Liver (tissue), 7 donors: ENCODE measurements at regions not wholly inside any gene's neighbourhood (a gene's known extent, or its start where the extent isn't known, plus 50 kb on each side); places are given as distances from the start of the nearest gene placed in this dataset.

Experiments used
- DNase-seq: peaks from one replicate; pipeline ENCODE4 v3.0.0-alpha.2; 2017; ENCODE audit warnings: low spot score
- H3K27ac ChIP-seq, 2 donors: one replicate each; pipeline ENCODE4 v1.7.0; 2013; ENCODE audit warnings: inconsistent platforms in 2 of 2, low read length in 2 of 2, control low read depth in 1 of 2, low read depth in 1 of 2, mild to moderate bottlenecking in 1 of 2
- H3K27me3 ChIP-seq, 4 donors: one replicate each; pipeline versions ENCODE4 v1.6.1 to v1.7.0; 2013; ENCODE audit warnings: low read length in 3 of 4, inconsistent platforms in 1 of 4, mild to moderate bottlenecking in 1 of 4, moderate library complexity in 1 of 4; ENCODE audit not compliant: control insufficient read depth in 4 of 4, insufficient read depth in 4 of 4
- H3K36me3 ChIP-seq, 4 donors: one replicate each; pipeline versions ENCODE4 v1.6.1 to v1.7.0; 2013; ENCODE audit warnings: low read length in 3 of 4, mild to moderate bottlenecking in 3 of 4, low read depth in 1 of 4, moderate library complexity in 1 of 4; ENCODE audit not compliant: control insufficient read depth in 4 of 4, insufficient read depth in 3 of 4
- H3K4me1 ChIP-seq, 4 donors: one replicate each; pipeline versions ENCODE4 v1.6.1 to v1.7.0; 2013; ENCODE audit warnings: low read length in 3 of 4, mild to moderate bottlenecking in 3 of 4, moderate library complexity in 1 of 4; ENCODE audit not compliant: control insufficient read depth in 4 of 4, insufficient read depth in 4 of 4
- H3K4me3 ChIP-seq, 3 donors: one replicate each; pipeline versions ENCODE4 v1.6.1 to v1.7.0; 2013; ENCODE audit warnings: low read length in 3 of 3, control low read depth in 1 of 3, low read depth in 1 of 3, mild to moderate bottlenecking in 1 of 3
- H3K9ac ChIP-seq, 2 donors: one replicate each; pipeline ENCODE4 v1.7.0; 2013; ENCODE audit warnings: low read length in 2 of 2, mild to moderate bottlenecking in 2 of 2, moderate library complexity in 2 of 2, control low read depth in 1 of 2, low read depth in 1 of 2
- H3K9me3 ChIP-seq, 4 donors: one replicate each; pipeline versions ENCODE4 v1.6.1 to v1.7.0; 2013; ENCODE audit warnings: low read length in 3 of 4; ENCODE audit not compliant: control insufficient read depth in 4 of 4
- ATF3 ChIP-seq: IDR thresholded peaks from 2 replicates; pipeline ENCODE4 v1.6.1; 2016; ENCODE audit warnings: antibody characterized with exemption
- EGR1 ChIP-seq, 2 donors: IDR thresholded peaks; 2 replicates each; pipeline ENCODE4 v1.6.1; 2016 to 2018; ENCODE audit warnings: antibody characterized with exemption in 2 of 2, low read depth in 2 of 2
- FOXA1 ChIP-seq: IDR thresholded peaks from 2 replicates; pipeline ENCODE4 v1.6.1; 2016; ENCODE audit warnings: antibody characterized with exemption
- FOXA2 ChIP-seq: IDR thresholded peaks from 2 replicates; pipeline ENCODE4 v1.6.1; 2016; ENCODE audit warnings: antibody characterized with exemption
- HNF4A ChIP-seq, 2 donors: conservative IDR thresholded peaks; 2 replicates each; pipeline ENCODE4 v1.6.1; 2016; ENCODE audit warnings: antibody characterized with exemption in 2 of 2, mild to moderate bottlenecking in 2 of 2
- HNF4G ChIP-seq: IDR thresholded peaks from 2 replicates; pipeline ENCODE4 v1.6.1; 2016; ENCODE audit warnings: antibody characterized with exemption
- JUND ChIP-seq, 2 donors: IDR thresholded peaks; 2 replicates each; pipeline ENCODE4 v1.6.1; 2016; ENCODE audit warnings: antibody characterized with exemption in 2 of 2
- MAX ChIP-seq: IDR thresholded peaks from 2 replicates; pipeline ENCODE4 v1.6.1; 2016; ENCODE audit warnings: antibody characterized with exemption
- RAD21 ChIP-seq, 2 donors: IDR thresholded peaks; 2 replicates each; pipeline ENCODE4 v1.6.1; 2016; ENCODE audit warnings: antibody characterized with exemption in 2 of 2, mild to moderate bottlenecking in 2 of 2
- RXRA ChIP-seq, 2 donors: IDR thresholded peaks; 2 replicates each; pipeline ENCODE4 v1.6.1; 2017 to 2018; ENCODE audit warnings: antibody characterized with exemption in 2 of 2, mild to moderate bottlenecking in 1 of 2
- SP1 ChIP-seq: IDR thresholded peaks from 2 replicates; pipeline ENCODE4 v1.6.1; 2018; ENCODE audit warnings: antibody characterized with exemption, mild to moderate bottlenecking
- YY1 ChIP-seq: IDR thresholded peaks from 2 replicates; pipeline ENCODE4 v1.6.1; 2016; ENCODE audit warnings: antibody characterized with exemption, mild to moderate bottlenecking
- ZBTB33 ChIP-seq: IDR thresholded peaks from 2 replicates; pipeline ENCODE4 v1.6.1; 2016; ENCODE audit warnings: antibody characterized with exemption
- WGBS: extraction: QIAGEN DNeasy Blood & Tissue Kit; methylation state at CpG from one replicate; pipeline ENCODE4 v1.1.7; 2013; 5-methylcytosine and 5-hydroxymethylcytosine counted together
- donor health status: healthy.
- donor health status: healthy.
- donor health status: healthy.
- donor health status: healthy.

DNA sequence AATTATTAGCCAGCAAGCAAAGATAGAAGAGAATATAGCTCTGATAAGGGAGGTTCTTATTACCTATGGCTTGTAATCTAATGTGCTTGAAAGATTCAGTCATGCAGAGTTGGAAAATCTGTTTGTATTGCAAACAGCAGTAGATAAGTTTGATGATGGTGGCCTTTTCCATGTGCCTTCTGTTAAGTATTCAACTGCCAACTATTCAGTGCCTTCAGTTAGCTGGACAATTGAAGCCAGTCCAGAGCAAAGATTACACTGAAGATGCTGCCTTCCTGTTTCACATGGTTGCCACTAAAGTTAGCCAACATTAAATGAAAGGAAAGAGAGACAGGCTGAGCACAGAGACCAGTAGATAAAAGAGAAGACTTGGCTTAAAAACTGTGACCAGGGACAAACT, 92.7 kb upstream of the SLC38A2 start:
- Histone ChIP-seq H3K27ac (no peak overlapping the region), H3K4me3 (no peak overlapping the region), H3K4me1 (peaks cover 0 to 2% (median 0%) of the 10 kb centered on the region in 4 donors), H3K36me3 (no peaks in the 10 kb centered on the region), H3K27me3 (no peaks in the 10 kb centered on the region), H3K9me3 (no peaks in the 10 kb centered on the region), H3K9ac (no peak overlapping the region)
- TF ChIP-seq EGR1 (IDR thresholded peaks at IDR 0.05; ENCODE audit: low read depth in 2 of 2) (no peak), SP1 (no peak), JUND (IDR thresholded peaks at IDR 0.05) (peak in 1 of 2 donors; percentile 31), HNF4A (conservative IDR thresholded peaks at IDR 0.05) (peak; percentile 48 to 61), RAD21 (IDR thresholded peaks at IDR 0.05) (peak; percentile 21 to 22), FOXA2 (no peak), MAX (peak; percentile 40), YY1 (peak; percentile 52)
- DNase-seq, result no peak

- Histone ChIP-seq H3K27ac (no peak overlapping the region), H3K9ac (no peak overlapping the region), H3K4me3 (no peak overlapping the region), H3K27me3 (no peaks in the 10 kb centered on the region), H3K36me3 (no peaks in the 10 kb centered on the region), H3K4me1 (peaks cover 0 to 4% (median 0%) of the 10 kb centered on the region in 4 donors), H3K9me3 (no peaks in the 10 kb centered on the region)
- WGBS, result 97% methylated on average over 3 of the region's 3 CpGs
- TF ChIP-seq FOXA1 (no peak), YY1 (no peak), ATF3 (no peak), SP1 (no peak)
- DNase-seq, result no peak
Observed at GRCh38 chr12:46464863-46465262, 92.3 kb upstream of the SLC38A2 start.

- Histone ChIP-seq H3K4me3 (no peak overlapping the region), H3K27ac (no peak overlapping the region), H3K9me3 (no peaks in the 10 kb centered on the region), H3K9ac (no peak overlapping the region), H3K27me3 (no peaks in the 10 kb centered on the region), H3K36me3 (no peaks in the 10 kb centered on the region), H3K4me1 (peaks cover 0 to 5% (median 2%) of the 10 kb centered on the region in 4 donors)
- DNase-seq, result no peak
- no peak for TF ChIP-seq HNF4G
- no peak for TF ChIP-seq MAX
- no peak for TF ChIP-seq JUND (IDR thresholded peaks at IDR 0.05)
- no peak for TF ChIP-seq ZBTB33
- TF ChIP-seq RXRA (IDR thresholded peaks at IDR 0.05), result no peak
- 88% methylated on average over 3 of the region's 3 CpGs for WGBS
Observed at GRCh38 chr12:46462641-46463355, 90.2 kb upstream of the SLC38A2 start.
